PC-9 (cell line): ENCODE measurements at regions not wholly inside any gene's neighbourhood (a gene's known extent, or its start where the extent isn't known, plus 50 kb on each side); places are given as distances from the start of the nearest gene placed in this dataset.
"Not testable (repeated sequence)": the region's sequence is repeated elsewhere in the genome, so short reads cannot be mapped to it uniquely, and the experiment has no call there.

Experiments used
- BruUV-seq: library from RNA; stranded (reverse); fragments of 400-500 nt; replicated peaks from 2 replicates; lab custom pipeline; 2021; lab: Mats Ljungman, UMichigan
- CTCF ChIA-PET: fragments of 300-600 bp; sonication (Branson Sonifier 250); formaldehyde crosslinking; loops from one replicate; lab custom pipeline; 2022; ENCODE audit warnings: antibody characterized with exemption; lab: Charles Lee
- POLR2A ChIA-PET: fragments of 300-600 bp; sonication (Branson Sonifier 250); formaldehyde crosslinking; loops from one replicate; lab custom pipeline; 2022; ENCODE audit warnings: antibody characterized with exemption; ENCODE audit not compliant: unreplicated experiment; lab: Charles Lee
- DNase-seq, 2 experiments: peaks; one replicate each; pipeline versions ENCODE4 v3.0.0 to v3.0.0-alpha.2; 2015 to 2022; ENCODE audit warnings: mixed read lengths in 1 of 2
- H2AFZ ChIP-seq: fragments of 200-600 bp; sonication (generic); 2 replicates; pipeline ENCODE4 v1.8.1; 2017; ENCODE audit warnings: antibody characterized with exemption
- H3F3A ChIP-seq: fragments of 200-600 bp; sonication (generic); 2 replicates; pipeline ENCODE4 v1.8.1; 2017; ENCODE audit warnings: antibody characterized with exemption, mild to moderate bottlenecking, low read depth; ENCODE audit not compliant: insufficient read depth
- H3K27ac ChIP-seq: fragments of 200-600 bp; sonication (generic); 2 replicates; pipeline ENCODE4 v1.6.1; 2016; ENCODE audit warnings: mixed run types
- H3K27me3 ChIP-seq: fragments of 200-600 bp; sonication (generic); 2 replicates; pipeline ENCODE4 v1.6.1; 2016; ENCODE audit warnings: low read depth, mixed run types; ENCODE audit not compliant: insufficient read depth
- H3K36me3 ChIP-seq: fragments of 200-600 bp; sonication (generic); 2 replicates; pipeline ENCODE4 v1.6.1; 2016; ENCODE audit warnings: low read depth, mixed run types
- H3K4me1 ChIP-seq: fragments of 200-600 bp; sonication (generic); replicated peaks from 2 replicates; pipeline ENCODE4 v1.6.1; 2016; ENCODE audit warnings: mixed run types; ENCODE audit not compliant: insufficient read depth
- H3K4me2 ChIP-seq: fragments of 200-600 bp; sonication (generic); 2 replicates; pipeline ENCODE4 v1.6.1; 2017; ENCODE audit warnings: mixed run types
- H3K4me3 ChIP-seq: fragments of 200-600 bp; sonication (generic); 2 replicates; pipeline ENCODE4 v1.6.1; 2016; ENCODE audit warnings: mixed run types
- H3K79me2 ChIP-seq: fragments of 200-600 bp; sonication (generic); 2 replicates; pipeline ENCODE4 v1.6.1; 2017; ENCODE audit warnings: low read depth, mixed run types
- H3K9me2 ChIP-seq: fragments of 200-600 bp; sonication (generic); 2 replicates; pipeline ENCODE4 v1.8.1; 2017; ENCODE audit warnings: mild to moderate bottlenecking; ENCODE audit not compliant: insufficient read depth
- H3K9me3 ChIP-seq: fragments of 200-600 bp; sonication (generic); 2 replicates; pipeline ENCODE4 v1.8.1; 2016; ENCODE audit warnings: low read depth; ENCODE audit not compliant: insufficient read depth
- H4K20me1 ChIP-seq: fragments of 200-600 bp; sonication (generic); 2 replicates; pipeline ENCODE4 v1.8.1; 2017; ENCODE audit not compliant: insufficient read depth
- CTCF ChIP-seq: fragments of 200-600 bp; sonication (generic); conservative IDR thresholded peaks from 2 replicates; pipeline ENCODE4 v1.6.1; 2017; ENCODE audit warnings: mixed run types, antibody characterized with exemption, mild to moderate bottlenecking, moderate library complexity
- EZH2 ChIP-seq: fragments of 200-600 bp; sonication (generic); IDR thresholded peaks from 2 replicates; pipeline ENCODE4 v1.8.0; 2017; ENCODE audit warnings: antibody characterized with exemption, low read depth
- intact Hi-C: fragments of 100-400 bp; cut with micrococcal nuclease; formaldehyde crosslinking; loops from one replicate; pipeline ENCODE4 v1.10.0; 2022; ENCODE audit not compliant: unreplicated experiment

DNA sequence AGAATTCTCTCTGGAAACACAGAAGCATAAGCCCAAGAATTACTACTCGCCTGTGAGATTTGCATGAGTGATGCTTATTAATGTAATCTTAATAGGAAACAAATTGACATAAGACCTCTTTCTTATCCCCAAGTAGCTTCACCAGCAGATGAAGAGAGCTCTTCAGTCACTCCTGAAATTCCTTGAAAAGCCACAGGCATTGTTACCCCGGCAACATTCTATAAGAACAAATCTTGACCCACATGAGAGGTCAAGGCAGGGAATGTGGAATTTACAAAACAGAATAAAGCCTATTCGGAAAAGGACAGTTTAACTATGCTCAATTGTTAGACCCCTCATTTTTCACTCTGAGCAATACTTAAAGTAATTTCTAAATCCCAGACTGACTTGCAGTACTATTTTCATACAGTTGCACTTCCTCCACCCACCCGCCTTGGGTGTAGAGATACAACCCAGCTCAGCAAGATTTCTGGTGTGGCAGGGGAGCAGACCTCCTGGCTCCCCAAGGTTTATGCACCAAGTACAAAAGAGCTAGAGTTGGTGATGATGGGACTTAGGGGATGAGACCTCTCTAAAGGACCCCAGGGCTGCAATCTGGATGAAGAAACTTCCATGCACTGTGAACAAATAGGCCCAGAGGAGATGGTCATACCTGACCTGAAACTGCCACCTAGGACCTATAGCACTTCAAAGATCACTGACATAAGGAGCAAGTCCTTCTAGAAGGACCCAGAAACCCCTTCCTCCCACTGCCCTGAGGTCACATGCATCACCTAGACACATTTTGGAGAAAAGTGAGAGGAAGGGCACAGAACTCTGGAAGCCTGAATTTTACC, 242.1 kb downstream of the ZNF608 start:
- ChIA-PET POLR2A (no interaction called here), CTCF (no interaction called here)
- TF ChIP-seq CTCF (no peak), EZH2 (no peak)
- H3K79me2 ChIP-seq = no peaks in the 10 kb centered on the region
- no peak overlapping the region for H3K4me3 ChIP-seq
- no peaks in the 10 kb centered on the region for H3K9me2 ChIP-seq
- intact Hi-C loops = no loop called here
- no peaks in the 10 kb centered on the region for H3K27me3 ChIP-seq
- no peak overlapping the region for H2AFZ ChIP-seq
- H3K36me3 ChIP-seq = no peaks in the 10 kb centered on the region
- no peaks in the 10 kb centered on the region for H3F3A ChIP-seq
- no peaks in the 10 kb centered on the region for H3K4me1 ChIP-seq
- H3K27ac ChIP-seq = no peak overlapping the region
- no peak overlapping the region for H3K4me2 ChIP-seq
- H4K20me1 ChIP-seq = no peaks in the 10 kb centered on the region
- no peaks in the 10 kb centered on the region for H3K9me3 ChIP-seq
- DNase-seq = no peak
- no TSS peak for BruUV-seq

GRCh38 chr5:124502551-124502950, 243.9 kb downstream of the ZNF608 start:
- Histone ChIP-seq H3K4me3 (no peak overlapping the region), H3K27ac (no peak overlapping the region), H3K9me3 (no peaks in the 10 kb centered on the region), H4K20me1 (no peaks in the 10 kb centered on the region), H3K27me3 (no peaks in the 10 kb centered on the region), H3K79me2 (no peaks in the 10 kb centered on the region), H2AFZ (no peak overlapping the region), H3K4me1 (no peaks in the 10 kb centered on the region), H3K36me3 (no peaks in the 10 kb centered on the region), H3F3A (no peaks in the 10 kb centered on the region), H3K9me2 (no peaks in the 10 kb centered on the region), H3K4me2 (no peak overlapping the region)
- TF ChIP-seq CTCF = no peak
- no peak for TF ChIP-seq EZH2
- POLR2A ChIA-PET = no interaction called here
- DNase-seq = no peak
- no TSS peak for BruUV-seq
- intact Hi-C loops = no loop called here
- CTCF ChIA-PET = no interaction called here

- H3K9me2 ChIP-seq, BruUV-seq, POLR2A ChIA-PET, H3K36me3 ChIP-seq, H3K27me3 ChIP-seq, CTCF ChIA-PET, H3K4me2 ChIP-seq, H3K27ac ChIP-seq, H2AFZ ChIP-seq, H3K4me3 ChIP-seq, intact Hi-C loops, H3K9me3 ChIP-seq, H4K20me1 ChIP-seq, H3K4me1 ChIP-seq, H3F3A ChIP-seq, H3K79me2 ChIP-seq, DNase-seq: not testable (repeated sequence)
These were observed 246.6 kb downstream of the ZNF608 start for GRCh38 chr5:124499818-124500217.

- POLR2A ChIA-PET, intact Hi-C loops, BruUV-seq: not testable (repeated sequence)
These were observed 249.5 kb downstream of the ZNF608 start for GRCh38 chr5:124496968-124497367.

More at GRCh38 chr5:124496968-124497367, 249.5 kb downstream of the ZNF608 start:
- H3K36me3 ChIP-seq, H4K20me1 ChIP-seq, H3K9me2 ChIP-seq, H3K4me3 ChIP-seq, DNase-seq, H3K4me1 ChIP-seq, H3K27me3 ChIP-seq, H3K27ac ChIP-seq, H3K79me2 ChIP-seq, H2AFZ ChIP-seq, CTCF ChIA-PET, H3K4me2 ChIP-seq, H3F3A ChIP-seq, H3K9me3 ChIP-seq: not testable (repeated sequence)
